IPS-NIHi11 (cell line): ENCODE measurements at regions not wholly inside any gene's neighbourhood (a gene's known extent, or its start where the extent isn't known, plus 50 kb on each side); places are given as distances from the start of the nearest gene placed in this dataset.
A peak's percentile ranks its signal among the peaks of the same experiment; 100 is the strongest.

ENCODE experiments used
- DNase-seq: peaks from one replicate; pipeline ENCODE4 v3.0.0; 2012; ENCODE audit warnings: mixed read lengths, low spot score

- no peak for DNase-seq
Observed at GRCh38 chr13:79825959-79826358, 345.0 kb downstream of the NDFIP2 start.

DNA sequence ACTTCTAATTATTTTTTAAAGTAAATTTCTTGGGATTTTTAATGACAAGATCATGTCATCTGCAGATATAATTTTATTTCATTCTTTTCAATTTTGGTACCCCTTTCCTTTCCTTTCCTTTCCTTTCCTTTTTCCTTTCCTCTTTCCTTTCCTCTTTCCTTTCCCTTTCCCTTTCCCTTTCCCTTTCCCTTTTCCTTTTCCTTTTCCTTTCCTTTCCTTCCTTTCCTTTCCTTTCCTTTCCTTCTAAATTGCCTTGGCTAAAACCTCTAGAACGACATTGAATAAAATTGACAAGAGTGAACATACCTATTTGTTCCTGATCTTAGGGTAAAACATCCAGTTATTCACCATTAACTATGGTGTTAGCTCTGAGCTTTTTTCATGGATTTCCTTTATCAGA is 334.1 kb downstream of the NDFIP2 start:
- DNase-seq: no peak

DNA sequence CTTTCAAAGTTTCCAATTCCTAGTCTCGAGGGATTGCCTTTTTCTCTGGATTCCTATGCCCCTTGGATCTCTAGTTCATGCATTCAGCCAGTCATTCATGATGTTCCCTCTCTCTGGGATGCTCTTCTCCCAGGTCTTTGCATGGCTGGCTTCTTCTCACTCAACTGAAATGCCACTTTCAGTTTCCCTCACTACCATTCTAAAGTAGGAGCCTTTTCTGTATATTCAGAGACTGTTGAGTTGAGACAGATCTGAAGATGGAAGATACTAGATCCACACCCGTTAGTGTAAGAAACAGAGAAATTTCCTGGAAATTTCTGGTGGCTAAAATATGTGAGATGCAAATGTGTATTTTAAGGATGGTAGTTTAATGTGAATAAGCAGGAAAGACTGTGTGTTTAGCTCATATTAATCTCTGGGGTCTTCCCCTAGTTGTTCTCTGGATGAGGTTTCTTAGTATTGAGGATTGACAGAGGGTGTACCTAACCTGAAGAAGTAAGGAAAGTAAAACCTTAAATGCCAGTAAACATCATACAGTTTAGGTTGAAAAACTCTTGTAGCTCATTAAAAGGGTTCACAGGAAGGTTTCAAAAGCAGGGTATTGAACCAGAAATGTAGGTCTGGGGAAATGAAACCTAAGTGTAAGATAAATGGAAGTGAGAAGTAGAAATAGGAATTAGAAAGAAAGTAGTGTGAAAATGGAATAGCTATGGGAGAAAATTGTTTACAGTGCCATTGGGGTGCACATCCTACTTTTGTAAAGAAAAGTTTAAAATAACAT is 331.3 kb downstream of the NDFIP2 start:
- no peak for DNase-seq

GRCh38 chr13:79811170-79811569 is 330.2 kb downstream of the NDFIP2 start:
- no peak for DNase-seq

DNA sequence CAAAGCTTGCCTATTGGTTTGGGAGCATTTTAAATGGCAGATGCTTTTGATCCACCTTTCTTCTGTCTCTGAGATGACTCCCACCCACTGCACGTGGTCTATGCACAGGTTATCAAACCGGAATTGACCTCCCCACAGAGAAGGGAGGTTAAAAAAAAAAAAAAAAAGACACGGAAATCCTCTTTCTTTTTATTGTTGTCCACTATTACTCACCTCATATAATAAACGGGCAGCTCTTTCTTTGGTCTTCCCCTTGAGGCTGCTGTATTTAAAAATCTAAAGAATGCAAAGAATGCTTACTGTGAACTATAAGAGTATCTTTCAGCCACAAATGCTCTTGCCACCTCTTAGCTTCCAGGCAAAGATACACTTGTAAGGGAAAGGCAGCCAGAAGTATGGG is 329.7 kb downstream of the NDFIP2 start:
- DNase-seq: peak; percentile 29

DNA sequence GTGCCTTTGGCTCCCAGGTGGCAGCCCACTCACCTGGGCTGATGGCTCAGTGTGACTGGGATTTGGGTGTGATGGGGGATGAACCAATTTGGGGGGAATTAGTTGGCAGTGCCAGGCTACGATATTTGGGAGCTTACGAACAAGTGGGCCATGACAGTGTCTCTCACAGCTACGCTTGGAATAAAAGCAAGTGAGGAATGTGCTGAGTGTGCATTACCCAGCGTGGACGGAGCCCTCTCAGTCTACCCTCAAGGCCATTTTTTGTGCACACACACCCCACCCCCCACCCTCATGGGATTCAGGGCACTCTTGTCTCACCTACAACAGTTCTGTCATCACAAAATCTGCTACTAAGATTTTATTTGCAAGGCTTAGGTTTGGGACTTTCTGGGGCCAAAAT is 329.1 kb downstream of the NDFIP2 start:
- no peak for DNase-seq

DNA sequence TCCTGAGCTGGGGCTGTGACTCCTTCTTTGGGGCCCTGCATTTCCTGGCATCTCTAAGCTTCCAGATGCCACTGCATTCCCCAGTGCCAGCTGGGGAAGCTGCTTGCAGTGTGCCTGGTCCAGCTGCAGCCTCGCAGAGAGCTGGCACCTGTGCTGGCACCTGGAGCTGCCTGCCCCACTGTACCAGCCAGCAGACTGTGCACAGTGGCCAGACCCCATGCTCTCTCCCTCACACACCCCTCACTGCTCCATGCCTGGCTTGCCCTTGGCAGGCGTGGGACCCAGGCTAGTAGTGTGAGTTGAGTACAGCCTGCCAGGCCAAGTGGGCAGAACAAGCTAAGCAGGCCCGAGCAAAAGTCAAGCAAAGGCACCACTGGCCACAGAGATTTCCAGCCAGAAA is 327.5 kb downstream of the NDFIP2 start:
- no peak for DNase-seq

DNA sequence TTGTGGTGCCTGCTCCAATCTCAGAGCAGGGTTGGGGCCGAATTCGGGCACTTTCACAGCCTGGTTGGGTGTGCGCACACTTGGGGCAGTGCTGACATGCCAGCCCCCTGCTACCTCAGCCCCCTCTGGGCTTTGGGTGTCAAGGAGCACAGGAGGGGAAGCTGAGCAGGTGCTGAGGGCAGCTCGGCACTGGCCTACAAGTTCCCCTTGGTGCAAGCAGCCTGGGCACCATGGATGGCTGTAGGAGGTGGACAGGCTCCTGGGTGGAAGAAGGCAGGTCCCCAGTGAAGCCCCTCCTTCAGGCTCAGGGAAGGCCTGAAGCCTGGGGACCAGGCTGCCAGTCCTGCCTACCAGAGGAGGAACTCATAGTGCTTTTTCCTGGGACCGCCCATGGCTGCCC is 326.6 kb downstream of the NDFIP2 start:
- no peak for DNase-seq

GRCh38 chr13:79806821-79807220 is 325.9 kb downstream of the NDFIP2 start:
- DNase-seq: no peak

DNA sequence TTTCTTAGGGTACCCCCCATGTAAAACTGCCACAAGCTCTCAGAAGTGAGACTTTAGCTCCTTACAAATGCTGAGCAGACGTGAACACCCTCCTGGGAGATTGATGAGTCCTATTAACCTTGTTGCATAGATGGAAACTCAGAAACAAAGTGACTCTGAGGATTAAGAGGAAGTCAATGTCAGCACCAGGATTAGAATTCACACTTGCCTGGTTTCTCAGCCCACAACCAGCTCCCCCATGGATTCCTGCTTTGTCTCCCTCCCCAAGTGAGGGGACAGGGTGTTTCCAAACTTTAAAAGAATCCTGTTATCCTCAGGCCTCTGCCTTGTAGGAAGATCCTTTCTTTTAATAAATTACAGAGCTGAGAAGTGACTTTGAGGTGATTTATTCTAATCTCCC is 324.4 kb downstream of the NDFIP2 start:
- peak; percentile 24 for DNase-seq

- no peak for DNase-seq
Observed at GRCh38 chr13:79803989-79804388, 323.0 kb downstream of the NDFIP2 start.

DNA sequence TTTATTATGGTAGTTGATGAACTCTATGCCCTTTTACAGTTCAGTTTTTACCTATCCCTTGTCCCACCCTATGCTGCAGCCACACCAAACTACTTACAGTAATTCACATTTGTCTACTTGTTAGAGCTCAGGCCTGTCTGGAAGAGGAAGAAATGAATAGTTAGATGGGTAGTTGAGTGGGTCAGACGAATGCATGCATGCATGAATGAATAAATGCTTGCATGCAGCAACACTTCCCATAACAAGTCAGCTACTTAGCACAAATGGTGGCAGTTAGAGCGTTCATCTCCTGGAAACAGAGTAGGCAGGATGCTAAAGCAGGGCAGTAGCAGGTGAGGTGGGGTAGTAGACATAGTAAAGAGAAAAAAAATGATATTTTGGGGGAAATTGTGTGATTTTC is 322.3 kb downstream of the NDFIP2 start:
- no peak for DNase-seq

DNA sequence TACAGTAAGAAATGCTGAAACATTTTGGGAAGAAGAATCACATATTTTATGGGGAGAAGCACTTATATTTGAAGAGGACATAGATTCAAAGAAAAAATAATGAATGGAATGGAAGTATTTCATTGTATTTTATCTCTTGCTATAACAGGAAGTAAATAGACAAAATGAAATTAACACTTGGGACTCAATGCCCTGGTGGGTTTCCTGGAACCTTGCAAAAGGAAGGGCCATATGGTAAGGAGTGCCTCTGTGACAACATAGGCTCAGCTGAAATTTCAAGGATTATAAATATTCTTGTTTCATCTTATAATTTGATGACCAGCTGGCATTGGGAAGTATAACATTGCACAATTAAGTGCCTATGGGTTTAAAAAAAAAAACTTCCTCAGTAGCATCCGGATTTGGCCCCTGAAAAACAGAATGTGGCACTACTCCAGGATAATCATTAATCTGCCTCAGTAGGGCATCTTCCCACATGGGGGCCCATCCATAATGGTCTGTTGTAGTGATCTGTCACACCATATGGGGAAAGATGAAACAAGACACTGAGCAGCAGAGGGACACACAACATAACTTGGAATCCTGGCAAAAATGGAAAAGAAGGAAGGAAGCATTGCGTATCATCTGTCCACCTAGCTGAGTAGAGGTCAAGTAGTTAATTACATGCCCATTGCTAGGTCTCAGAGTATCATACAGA is 321.6 kb downstream of the NDFIP2 start:
- no peak for DNase-seq

GRCh38 chr13:79799059-79799867 is 318.3 kb downstream of the NDFIP2 start:
- no peak for DNase-seq

GRCh38 chr13:79796136-79796535 is 315.2 kb downstream of the NDFIP2 start:
- DNase-seq: no peak

DNA sequence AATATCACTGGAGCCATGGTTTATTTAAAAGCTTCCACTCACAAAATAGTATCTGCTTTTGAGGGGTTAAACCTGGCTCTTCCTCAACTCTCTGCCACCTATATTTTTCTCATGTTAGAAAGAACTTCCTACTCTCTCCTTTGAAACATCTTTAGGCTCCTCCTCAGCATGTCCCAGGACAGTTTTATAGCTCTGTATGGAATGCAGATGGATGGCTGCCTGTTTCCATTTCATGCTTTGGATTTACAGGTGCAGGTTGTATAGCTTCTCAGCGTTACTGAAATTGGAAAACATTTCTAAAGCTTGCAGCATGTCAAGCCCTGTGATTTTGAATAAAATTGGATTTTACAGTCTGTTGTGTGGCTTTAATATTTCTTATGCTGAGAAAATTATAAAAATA is 314.0 kb downstream of the NDFIP2 start:
- DNase-seq: no peak

DNA sequence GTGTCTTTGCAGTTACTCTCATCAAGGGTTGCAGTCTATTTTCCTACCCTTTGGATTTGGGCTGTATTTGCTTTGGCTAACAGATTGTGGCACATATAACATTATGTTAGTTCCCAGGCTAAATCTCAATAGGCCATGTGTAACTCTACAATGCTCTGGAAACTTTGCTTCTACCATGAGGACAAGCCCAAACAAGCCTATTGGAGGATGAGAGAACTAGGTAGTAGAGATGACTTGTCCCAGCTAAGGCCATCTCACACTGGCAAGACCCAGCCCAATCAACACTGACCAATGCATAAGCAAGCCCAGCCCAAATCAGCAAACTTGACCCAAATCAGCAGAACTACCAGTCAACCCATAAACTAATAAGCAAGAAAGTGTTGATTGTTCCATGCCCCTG is 311.8 kb downstream of the NDFIP2 start:
- DNase-seq: no peak

GRCh38 chr13:79791471-79792042 is 310.6 kb downstream of the NDFIP2 start:
- no peak for DNase-seq

GRCh38 chr13:79786176-79786575 is 305.2 kb downstream of the NDFIP2 start:
- DNase-seq: no peak

DNA sequence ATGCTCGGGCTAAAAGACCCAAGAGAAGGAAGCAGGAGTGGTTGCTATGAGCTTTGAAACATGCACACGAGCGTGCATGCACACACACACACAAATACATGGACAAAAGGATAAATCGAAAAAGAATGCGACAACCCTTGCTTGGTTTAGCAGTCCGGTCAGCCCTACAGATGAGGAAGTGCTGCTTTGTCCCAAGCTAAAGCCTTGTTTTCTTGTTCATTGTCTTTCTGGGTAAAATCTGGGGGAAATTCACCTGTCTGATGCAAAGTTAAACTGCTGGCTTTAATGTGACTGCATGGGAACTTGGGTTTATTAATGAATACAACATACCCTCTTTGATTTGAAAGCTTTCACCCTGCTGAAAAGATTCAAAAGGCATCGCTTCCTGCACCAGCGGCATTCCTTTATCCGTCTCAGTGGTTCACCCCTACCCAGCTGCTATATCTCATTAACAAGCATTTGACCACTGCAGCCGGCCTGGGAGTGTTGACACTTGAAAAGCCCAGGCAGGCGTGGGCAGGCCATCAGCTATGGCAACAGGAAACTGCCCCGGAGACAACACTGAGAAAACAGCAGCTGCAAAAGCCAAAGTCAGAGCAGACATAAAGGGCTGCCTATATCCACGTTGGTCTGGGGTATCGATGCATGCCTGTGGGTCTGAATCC is 301.7 kb downstream of the NDFIP2 start:
- DNase-seq: peak; percentile 75

GRCh38 chr13:79781829-79782540 is 301.0 kb downstream of the NDFIP2 start:
- DNase-seq: no peak
